DND-41 (cell line): ENCODE measurements at regions not wholly inside any gene's neighbourhood (a gene's known extent, or its start where the extent isn't known, plus 50 kb on each side); places are given as distances from the start of the nearest gene placed in this dataset.

Experiments
- ATAC-seq: fragments of 200-7000 bp; cut with Tn5 transposase; 3 replicates; pipeline ENCODE4 v1.9.1; 2021; ENCODE audit warnings: low read depth; ENCODE audit not compliant: insufficient read depth
- DNase-seq: peaks from one replicate; pipeline ENCODE4 v3.0.0-alpha.2; 2020
- H2AFZ ChIP-seq: 2 replicates; pipeline ENCODE4 v1.6.0; 2012; ENCODE audit warnings: low read depth, low read length
- H3K27ac ChIP-seq: 2 replicates; pipeline ENCODE4 v1.5.1; 2012; ENCODE audit warnings: low read length, inconsistent platforms
- H3K27me3 ChIP-seq: fragments of 200-600 bp; sonication (generic); 2 replicates; pipeline ENCODE4 v1.6.0; 2012; ENCODE audit warnings: low read length, mild to moderate bottlenecking, inconsistent platforms; ENCODE audit not compliant: insufficient read depth, poor library complexity
- H3K36me3 ChIP-seq: 2 replicates; pipeline ENCODE4 v1.5.1; 2012; ENCODE audit warnings: low read length, inconsistent platforms; ENCODE audit not compliant: insufficient read depth
- H3K4me1 ChIP-seq: 2 replicates; pipeline ENCODE4 v1.5.1; 2012; ENCODE audit warnings: mild to moderate bottlenecking, low read length; ENCODE audit not compliant: insufficient read depth
- H3K4me2 ChIP-seq: 2 replicates; pipeline ENCODE4 v1.6.0; 2012; ENCODE audit warnings: mild to moderate bottlenecking, moderate library complexity, low read length, inconsistent platforms; ENCODE audit not compliant: insufficient read depth
- H3K4me3 ChIP-seq, 2 experiments: fragments of 200-600 bp in 1 of 2; shearing (Covaris generic) in 1 of 2; 2 replicates each; pipeline ENCODE4 v1.5.1; 2012 to 2016; ENCODE audit warnings: inconsistent platforms in 2 of 2, low read length in 2 of 2, mild to moderate bottlenecking in 2 of 2, low read depth in 1 of 2, moderate library complexity in 1 of 2
- H3K79me2 ChIP-seq: 2 replicates; pipeline ENCODE4 v1.6.0; 2012; ENCODE audit warnings: low read length, inconsistent platforms; ENCODE audit not compliant: insufficient read depth
- H3K9ac ChIP-seq: 2 replicates; pipeline ENCODE4 v1.6.0; 2012; ENCODE audit warnings: low read depth, mild to moderate bottlenecking, inconsistent platforms, low read length, moderate library complexity
- H3K9me3 ChIP-seq: 2 replicates; pipeline ENCODE4 v1.5.1; 2012; ENCODE audit warnings: low read length, moderate library complexity, mild to moderate bottlenecking, inconsistent platforms; ENCODE audit not compliant: insufficient read depth, severe bottlenecking
- H4K20me1 ChIP-seq: 2 replicates; pipeline ENCODE4 v1.6.0; 2012; ENCODE audit warnings: low read length; ENCODE audit not compliant: insufficient read depth
- EZH2 ChIP-seq: IDR thresholded peaks from 3 replicates; pipeline ENCODE4 v1.6.1; 2012; ENCODE audit warnings: borderline replicate concordance, low read depth, mild to moderate bottlenecking, moderate library complexity, low read length, inconsistent platforms; ENCODE audit not compliant: severe bottlenecking
- TF ChIP-seq, protein P1 (sequence below): IDR thresholded peaks from 2 replicates; pipeline ENCODE4 v1.5.1; 2012; ENCODE audit warnings: borderline replicate concordance, low read length, moderate library complexity, mild to moderate bottlenecking; ENCODE audit not compliant: poor library complexity, severe bottlenecking; ENCODE audit errors: extremely low read depth

- H2AFZ ChIP-seq: no peak overlapping the region
- no peak overlapping the region for H3K9ac ChIP-seq
- DNase-seq (no peak), ATAC-seq (no peak)
- H3K4me3 ChIP-seq: no peak overlapping the region
- no peak overlapping the region for H3K4me2 ChIP-seq
- H3K9me3 ChIP-seq: no peaks in the 10 kb centered on the region
- H4K20me1 ChIP-seq: no peaks in the 10 kb centered on the region
- no peaks in the 10 kb centered on the region for H3K36me3 ChIP-seq
- no peaks in the 10 kb centered on the region for H3K27me3 ChIP-seq
- TF ChIP-seq, protein P1, sequence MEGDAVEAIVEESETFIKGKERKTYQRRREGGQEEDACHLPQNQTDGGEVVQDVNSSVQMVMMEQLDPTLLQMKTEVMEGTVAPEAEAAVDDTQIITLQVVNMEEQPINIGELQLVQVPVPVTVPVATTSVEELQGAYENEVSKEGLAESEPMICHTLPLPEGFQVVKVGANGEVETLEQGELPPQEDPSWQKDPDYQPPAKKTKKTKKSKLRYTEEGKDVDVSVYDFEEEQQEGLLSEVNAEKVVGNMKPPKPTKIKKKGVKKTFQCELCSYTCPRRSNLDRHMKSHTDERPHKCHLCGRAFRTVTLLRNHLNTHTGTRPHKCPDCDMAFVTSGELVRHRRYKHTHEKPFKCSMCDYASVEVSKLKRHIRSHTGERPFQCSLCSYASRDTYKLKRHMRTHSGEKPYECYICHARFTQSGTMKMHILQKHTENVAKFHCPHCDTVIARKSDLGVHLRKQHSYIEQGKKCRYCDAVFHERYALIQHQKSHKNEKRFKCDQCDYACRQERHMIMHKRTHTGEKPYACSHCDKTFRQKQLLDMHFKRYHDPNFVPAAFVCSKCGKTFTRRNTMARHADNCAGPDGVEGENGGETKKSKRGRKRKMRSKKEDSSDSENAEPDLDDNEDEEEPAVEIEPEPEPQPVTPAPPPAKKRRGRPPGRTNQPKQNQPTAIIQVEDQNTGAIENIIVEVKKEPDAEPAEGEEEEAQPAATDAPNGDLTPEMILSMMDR: no peak
- TF ChIP-seq EZH2: no peak
- H3K27ac ChIP-seq: no peak overlapping the region
- no peaks in the 10 kb centered on the region for H3K4me1 ChIP-seq
- no peaks in the 10 kb centered on the region for H3K79me2 ChIP-seq
Measured at GRCh38 chr6:47149554-47149953, 107.4 kb upstream of the ADGRF1 start.

DNA sequence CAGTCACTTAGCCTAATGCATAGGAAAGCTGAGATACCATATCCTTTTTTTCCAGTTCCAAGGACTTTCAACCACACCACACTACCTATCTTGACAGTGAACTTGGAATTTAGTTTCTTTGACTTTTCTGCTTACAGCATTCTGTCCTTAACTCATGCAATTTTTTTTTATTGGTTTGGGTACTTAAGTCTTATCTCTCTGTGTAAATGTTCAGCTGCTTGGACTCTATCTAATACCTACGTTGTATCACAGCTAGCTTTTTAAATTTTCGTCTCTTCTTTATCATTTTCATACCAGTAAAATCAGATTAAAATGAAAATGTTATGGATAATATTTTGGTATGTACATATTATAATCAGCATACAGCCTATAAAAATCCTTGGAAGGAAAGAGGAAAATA is 106.9 kb upstream of the ADGRF1 start:
- no peaks in the 10 kb centered on the region for H4K20me1 ChIP-seq
- H3K27ac ChIP-seq: no peak overlapping the region
- no peaks in the 10 kb centered on the region for H3K27me3 ChIP-seq
- H3K4me3 ChIP-seq: no peak overlapping the region
- H3K4me2 ChIP-seq: no peak overlapping the region
- no peak for DNase-seq
- H3K79me2 ChIP-seq: no peaks in the 10 kb centered on the region
- no peaks in the 10 kb centered on the region for H3K36me3 ChIP-seq
- H2AFZ ChIP-seq: no peak overlapping the region
- H3K4me1 ChIP-seq: no peaks in the 10 kb centered on the region
- TF ChIP-seq EZH2: no peak
- TF ChIP-seq, protein P1: no peak
- H3K9me3 ChIP-seq: no peaks in the 10 kb centered on the region
- no peak overlapping the region for H3K9ac ChIP-seq
- no peak for ATAC-seq

DNA sequence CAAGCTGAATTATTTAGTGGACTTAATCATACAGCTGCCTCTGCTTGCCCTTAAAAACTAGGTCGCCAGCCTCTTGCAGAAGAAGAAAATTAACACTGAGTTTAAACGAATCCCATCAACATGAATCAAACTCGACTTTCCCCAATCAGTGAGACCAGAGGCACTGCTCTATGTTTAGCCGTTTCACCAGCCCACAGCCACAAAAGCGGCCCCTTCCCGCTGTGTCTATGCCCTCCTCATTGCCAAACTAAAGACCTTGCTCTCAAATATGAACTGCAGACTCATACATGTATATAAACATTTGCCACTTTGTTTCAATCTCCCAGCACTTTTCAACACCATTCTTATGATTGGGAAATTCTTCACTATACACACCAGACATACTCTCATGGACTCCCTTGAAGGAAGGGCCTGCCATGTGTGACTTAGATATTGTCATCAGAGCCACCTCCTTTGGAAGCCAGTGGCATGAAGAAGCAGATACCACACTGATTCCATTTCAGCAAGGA is 105.8 kb upstream of the ADGRF1 start:
- Histone ChIP-seq H3K9me3 (no peaks in the 10 kb centered on the region), H3K4me1 (no peaks in the 10 kb centered on the region), H3K36me3 (no peaks in the 10 kb centered on the region), H3K4me2 (no peak overlapping the region), H4K20me1 (no peaks in the 10 kb centered on the region), H3K4me3 (no peak overlapping the region), H3K27me3 (no peaks in the 10 kb centered on the region), H3K79me2 (no peaks in the 10 kb centered on the region), H3K27ac (no peak overlapping the region), H2AFZ (no peak overlapping the region), H3K9ac (no peak overlapping the region)
- TF ChIP-seq EZH2: no peak
- TF ChIP-seq, protein P1: no peak
- no peak for DNase-seq
- ATAC-seq: no peak
